Thyroid gland (tissue), 4 donors: ENCODE measurements at regions not wholly inside any gene's neighbourhood (a gene's known extent, or its start where the extent isn't known, plus 50 kb on each side); places are given as distances from the start of the nearest gene placed in this dataset.
"Not testable (repeated sequence)": the region's sequence is repeated elsewhere in the genome, so short reads cannot be mapped to it uniquely, and the experiment has no call there.

Experiments used
- DNase-seq, 2 donors: peaks; one replicate each; pipeline ENCODE4 v3.0.0-alpha.2; 2019
- H3K27ac ChIP-seq, 3 donors: fragments of 200-600 bp; sonication (generic); 1 replicate in 2 of 3; 2 replicates in 1 of 3; pipeline ENCODE4 v1.5.1; 2016 to 2019; ENCODE audit warnings: mild to moderate bottlenecking in 1 of 3, moderate library complexity in 1 of 3
- H3K27me3 ChIP-seq: fragments of 200-600 bp; sonication (generic); one replicate; pipeline ENCODE4 v1.5.1; 2019
- H3K36me3 ChIP-seq, 2 donors: fragments of 200-600 bp; sonication (generic); one replicate each; pipeline ENCODE4 v1.5.1; 2016 to 2019
- H3K4me1 ChIP-seq, 2 donors: fragments of 200-600 bp; sonication (generic); one replicate each; pipeline ENCODE4 v1.5.1; 2017 to 2019
- H3K4me3 ChIP-seq, 3 donors: fragments of 200-600 bp; sonication (generic); replicated peaks in 1 of 3; 1 replicate in 2 of 3; 2 replicates in 1 of 3; pipeline ENCODE4 v1.5.1; 2016; ENCODE audit warnings: mild to moderate bottlenecking in 1 of 3
- H3K9me3 ChIP-seq: fragments of 200-600 bp; sonication (generic); one replicate; pipeline ENCODE4 v1.5.1; 2017
- POLR2A ChIP-seq, 2 donors: fragments of 450-650 bp; IDR thresholded peaks; one replicate each; pipeline ENCODE4 v1.6.1; 2017; ENCODE audit warnings: antibody characterized with exemption in 2 of 2, mild to moderate bottlenecking in 2 of 2, moderate library complexity in 1 of 2
- WGBS, 2 donors: methylation state at CpG; one replicate each; pipeline ENCODE4 v1.1.5; 2017; 5-methylcytosine and 5-hydroxymethylcytosine counted together
- intact Hi-C: fragments of 100-400 bp; cut with DNase I; formaldehyde crosslinking; loops from one replicate; pipeline ENCODE4 v1.15.1; 2023
- TF ChIP-seq, protein P1 (sequence below), 6 experiments: fragments of 200-600 bp in 3 of 6; fragments of 450-650 bp in 3 of 6; sonication (generic) in 3 of 6; IDR thresholded peaks; one replicate each; pipeline ENCODE4 v1.5.1; 2016 to 2019; ENCODE audit warnings: antibody characterized with exemption in 6 of 6, mild to moderate bottlenecking in 2 of 6, inconsistent platforms in 1 of 6, moderate library complexity in 1 of 6

DNA sequence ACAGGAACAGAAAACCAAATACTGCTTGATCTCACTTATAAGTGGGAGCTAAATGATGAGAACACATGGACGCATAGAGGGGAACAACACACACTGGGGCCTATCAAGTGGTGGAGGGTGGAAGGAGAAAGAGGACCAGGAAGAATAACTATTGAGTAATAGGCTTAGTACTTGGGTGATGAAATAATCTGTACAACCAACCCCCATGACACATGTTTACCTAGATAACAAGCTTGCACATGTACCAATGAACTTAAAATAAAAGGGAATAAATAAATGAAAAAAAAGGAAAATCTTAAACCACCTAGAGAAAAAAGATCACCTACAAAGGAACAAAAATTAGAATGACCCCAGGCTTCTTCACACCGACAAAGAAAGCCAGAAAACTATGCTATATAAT is 133.5 kb downstream of the KLRB1 start:
- H3K4me1 ChIP-seq, DNase-seq, H3K36me3 ChIP-seq, H3K9me3 ChIP-seq, H3K27me3 ChIP-seq, H3K27ac ChIP-seq, intact Hi-C loops, H3K4me3 ChIP-seq: not testable (repeated sequence)
- 43 to 88% methylated on average over 2 of the region's 2 CpGs for WGBS, 2 donors

DNA sequence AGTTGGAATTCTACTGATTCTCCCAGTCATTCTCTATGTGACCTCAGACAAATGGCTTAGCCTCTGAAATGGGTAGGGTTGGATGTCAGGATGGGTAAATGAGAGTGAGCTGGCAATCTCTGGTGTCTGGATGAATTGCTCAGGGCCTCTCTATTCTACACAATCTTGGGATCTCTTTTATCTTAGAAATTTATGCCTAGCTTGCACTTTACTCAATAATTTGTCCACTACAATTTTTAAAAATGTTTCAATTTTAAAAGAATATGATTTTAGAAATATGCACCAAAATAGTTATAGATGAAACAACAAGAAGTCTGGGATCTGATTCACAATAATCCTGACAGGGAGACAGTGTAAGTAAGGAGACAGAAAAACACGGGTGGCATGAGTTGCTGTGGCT is 134.1 kb downstream of the KLRB1 start:
- H3K27ac ChIP-seq: not testable (repeated sequence)

DNA sequence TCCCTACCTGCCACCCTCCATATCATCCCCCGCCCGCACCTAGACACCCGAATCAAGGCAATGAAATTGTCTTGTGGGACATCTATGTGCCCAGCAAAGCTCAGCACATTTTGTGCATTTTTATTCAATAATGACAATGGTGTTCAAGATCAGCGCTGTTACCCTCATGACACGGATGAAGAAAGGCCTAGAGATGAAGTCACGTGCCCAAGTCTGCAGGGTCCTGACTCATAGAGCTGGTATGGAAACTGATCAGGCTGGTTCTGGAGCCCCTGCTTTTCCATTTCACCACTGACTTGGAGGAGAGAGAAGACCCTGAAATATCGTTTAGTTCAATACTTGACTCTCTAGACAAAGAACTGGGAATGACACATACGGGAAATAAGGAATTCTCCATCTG is 136.2 kb downstream of the KLRB1 start:
- H3K27me3 ChIP-seq, H3K36me3 ChIP-seq, H3K27ac ChIP-seq, DNase-seq, intact Hi-C loops, H3K4me1 ChIP-seq, H3K9me3 ChIP-seq, H3K4me3 ChIP-seq: not testable (repeated sequence)
- 96 to 98% methylated on average over 8 of the region's 8 CpGs for WGBS, 2 donors

More for the DNA sequence above, 134.1 kb downstream of the KLRB1 start:
- 92 to 93% methylated on average over 1 of the region's 1 CpG for WGBS, 2 donors
- intact Hi-C loops, H3K4me1 ChIP-seq, H3K36me3 ChIP-seq, H3K4me3 ChIP-seq, H3K9me3 ChIP-seq, DNase-seq, H3K27me3 ChIP-seq: not testable (repeated sequence)

DNA sequence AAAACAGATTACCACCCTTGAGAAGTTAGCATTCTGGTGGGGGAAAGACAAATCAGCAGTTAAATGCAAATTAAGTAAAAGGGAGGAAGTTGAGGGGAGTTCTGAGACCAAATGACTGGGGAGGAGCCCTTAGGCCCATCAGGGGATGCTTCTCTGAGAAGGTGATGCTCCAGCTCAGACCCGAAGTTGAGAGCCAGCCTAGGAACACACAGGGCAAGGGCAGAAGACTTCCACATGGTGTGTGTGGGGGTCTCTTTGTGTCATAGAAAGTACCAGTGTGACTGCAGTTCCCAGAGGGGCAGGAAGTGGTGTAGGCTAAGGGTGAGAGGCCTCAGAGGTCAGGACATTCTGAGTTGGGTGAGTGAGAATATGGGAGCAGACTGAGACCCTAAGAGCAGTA is 137.3 kb downstream of the KLRB1 start:
- H3K4me3 ChIP-seq, H3K4me1 ChIP-seq, intact Hi-C loops, H3K27ac ChIP-seq, DNase-seq, H3K9me3 ChIP-seq, H3K27me3 ChIP-seq, H3K36me3 ChIP-seq: not testable (repeated sequence)
- WGBS, 2 donors: 83 to 84% methylated on average over 1 of the region's 1 CpG

DNA sequence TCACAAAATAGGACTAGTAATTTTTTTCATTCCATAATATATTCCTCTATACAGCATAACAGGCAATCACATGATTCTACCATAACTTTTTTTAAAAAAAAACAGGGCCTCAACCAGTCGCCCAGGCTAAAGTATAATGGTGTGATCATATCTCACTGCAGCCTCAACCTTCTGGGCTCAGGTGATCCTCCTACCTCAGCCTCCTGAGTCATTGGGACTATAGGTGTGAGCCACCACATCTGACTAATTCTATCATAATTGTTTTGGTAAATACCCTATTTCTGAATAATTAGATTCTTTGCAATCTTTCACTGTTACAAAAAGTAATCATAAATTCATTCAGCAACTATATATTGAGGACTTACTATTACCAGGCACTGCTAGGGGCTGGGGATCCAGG is 137.8 kb downstream of the KLRB1 start:
- H3K9me3 ChIP-seq, H3K27ac ChIP-seq, DNase-seq, H3K4me1 ChIP-seq, H3K27me3 ChIP-seq, H3K36me3 ChIP-seq, intact Hi-C loops, H3K4me3 ChIP-seq: not testable (repeated sequence)
- WGBS, 2 donors: 3 to 88% methylated on average over 1 of the region's 1 CpG

DNA sequence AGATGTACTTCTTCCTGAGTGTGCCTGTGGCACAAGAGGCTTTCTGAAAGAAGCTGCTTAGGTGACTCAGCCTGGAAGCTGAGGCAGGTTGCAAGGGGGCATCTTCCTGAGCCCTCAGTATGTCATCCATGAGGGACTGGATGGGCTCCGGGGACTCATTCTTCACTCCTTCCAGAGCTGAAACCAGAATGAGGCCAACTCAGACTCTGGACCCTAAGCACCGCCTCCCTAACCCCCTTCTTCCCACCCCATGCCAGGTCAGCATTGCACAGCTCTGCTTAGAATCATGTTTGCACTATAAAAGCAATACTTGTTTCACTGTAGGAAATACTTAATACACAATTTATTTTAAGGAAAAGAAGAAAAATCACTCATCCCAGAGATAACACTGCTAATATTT is 138.3 kb downstream of the KLRB1 start:
- WGBS, 2 donors: 82 to 91% methylated on average over 2 of the region's 2 CpGs
- H3K27me3 ChIP-seq: not testable (repeated sequence)

DNA sequence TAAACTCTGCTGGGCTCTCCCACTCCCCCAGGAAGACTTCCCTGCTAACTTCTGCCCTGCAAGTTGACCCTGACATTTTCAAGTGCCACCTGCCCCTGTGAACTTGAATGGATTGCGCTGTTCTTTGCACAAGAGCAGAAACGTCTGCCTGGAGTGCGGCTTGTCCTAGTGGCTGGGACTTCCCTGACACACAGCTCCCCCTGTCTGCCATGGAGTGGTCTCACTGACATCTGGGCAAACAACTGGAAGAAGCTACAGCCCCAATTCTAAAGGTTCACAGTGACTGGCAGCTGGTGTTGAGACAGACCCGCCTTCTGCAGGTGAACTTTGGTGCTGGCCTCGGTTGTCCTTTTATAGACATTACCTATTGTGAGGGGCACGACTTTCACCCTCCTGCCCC is 138.7 kb downstream of the KLRB1 start:
- H3K4me1 ChIP-seq, intact Hi-C loops, H3K9me3 ChIP-seq, H3K4me3 ChIP-seq, H3K27me3 ChIP-seq, H3K36me3 ChIP-seq, H3K27ac ChIP-seq: not testable (repeated sequence)
- 49 to 51% methylated on average over 4 to 6 of the region's 6 CpGs for WGBS, 2 donors
- peak; percentile 38 for DNase-seq
- TF ChIP-seq, protein P1, sequence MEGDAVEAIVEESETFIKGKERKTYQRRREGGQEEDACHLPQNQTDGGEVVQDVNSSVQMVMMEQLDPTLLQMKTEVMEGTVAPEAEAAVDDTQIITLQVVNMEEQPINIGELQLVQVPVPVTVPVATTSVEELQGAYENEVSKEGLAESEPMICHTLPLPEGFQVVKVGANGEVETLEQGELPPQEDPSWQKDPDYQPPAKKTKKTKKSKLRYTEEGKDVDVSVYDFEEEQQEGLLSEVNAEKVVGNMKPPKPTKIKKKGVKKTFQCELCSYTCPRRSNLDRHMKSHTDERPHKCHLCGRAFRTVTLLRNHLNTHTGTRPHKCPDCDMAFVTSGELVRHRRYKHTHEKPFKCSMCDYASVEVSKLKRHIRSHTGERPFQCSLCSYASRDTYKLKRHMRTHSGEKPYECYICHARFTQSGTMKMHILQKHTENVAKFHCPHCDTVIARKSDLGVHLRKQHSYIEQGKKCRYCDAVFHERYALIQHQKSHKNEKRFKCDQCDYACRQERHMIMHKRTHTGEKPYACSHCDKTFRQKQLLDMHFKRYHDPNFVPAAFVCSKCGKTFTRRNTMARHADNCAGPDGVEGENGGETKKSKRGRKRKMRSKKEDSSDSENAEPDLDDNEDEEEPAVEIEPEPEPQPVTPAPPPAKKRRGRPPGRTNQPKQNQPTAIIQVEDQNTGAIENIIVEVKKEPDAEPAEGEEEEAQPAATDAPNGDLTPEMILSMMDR (IDR thresholded peaks at IDR 0.05): peak in 4 of 6 experiments; percentile 15 to 36 (median 21)

More for the DNA sequence above, 138.3 kb downstream of the KLRB1 start:
- H3K4me1 ChIP-seq, H3K27ac ChIP-seq, DNase-seq, H3K9me3 ChIP-seq, intact Hi-C loops, H3K36me3 ChIP-seq, H3K4me3 ChIP-seq: not testable (repeated sequence)

DNA sequence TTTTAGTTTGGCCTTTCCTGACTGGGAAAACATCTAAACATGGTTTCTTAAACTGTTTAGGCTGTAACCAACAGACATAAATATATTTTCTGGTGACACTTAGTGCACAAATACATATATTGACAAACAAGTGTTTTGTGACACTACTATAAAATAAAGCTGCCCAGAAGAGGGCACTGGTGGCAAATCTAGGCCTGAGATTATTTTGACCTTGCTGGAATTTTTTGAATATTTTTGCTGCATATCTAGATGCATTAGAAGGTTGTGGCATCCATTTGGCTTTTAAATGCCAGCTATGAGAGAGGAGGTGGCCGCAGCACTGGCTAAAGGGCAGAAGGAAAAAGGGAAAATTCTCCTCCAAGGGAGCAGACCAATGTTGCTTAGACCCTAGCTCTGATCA is 139.6 kb downstream of the KLRB1 start:
- H3K4me3 ChIP-seq, DNase-seq, H3K4me1 ChIP-seq, H3K36me3 ChIP-seq, H3K27me3 ChIP-seq, H3K27ac ChIP-seq, intact Hi-C loops, H3K9me3 ChIP-seq: not testable (repeated sequence)
- WGBS, 2 donors: 88 to 100% methylated on average over 1 of the region's 1 CpG

DNA sequence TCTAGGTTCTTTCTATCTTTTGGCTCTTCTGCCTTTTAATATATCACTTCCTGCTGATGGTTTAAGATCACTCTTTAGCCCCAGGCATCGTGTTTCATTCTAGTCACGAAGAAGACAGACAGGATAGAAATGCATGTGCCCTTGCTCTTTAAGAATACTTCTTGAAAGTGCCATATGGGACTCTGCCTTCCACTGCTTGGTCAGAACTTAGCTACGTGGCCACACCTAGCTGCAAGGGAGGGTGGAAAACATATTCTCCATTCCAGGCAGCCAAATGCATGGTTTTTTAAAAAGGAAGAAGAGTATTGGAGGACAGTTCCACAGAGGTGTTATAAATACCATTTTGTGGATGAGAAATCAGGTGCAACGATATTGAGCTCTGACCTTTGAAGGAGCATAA is 143.3 kb downstream of the KLRB1 start:
- H3K27me3 ChIP-seq: no peaks in the 10 kb centered on the region
- H3K27ac ChIP-seq: no peak overlapping the region
- no peaks in the 10 kb centered on the region for H3K36me3 ChIP-seq
- no peaks in the 10 kb centered on the region for H3K4me1 ChIP-seq
- no peak for TF ChIP-seq POLR2A (IDR thresholded peaks at IDR 0.05)
- TF ChIP-seq, protein P1 (IDR thresholded peaks at IDR 0.05): no peak
- no peak for DNase-seq
- no peaks in the 10 kb centered on the region for H3K9me3 ChIP-seq
- intact Hi-C loops: no loop called here
- H3K4me3 ChIP-seq: no peak overlapping the region
- WGBS, 2 donors: 81 to 86% methylated on average over 4 of the region's 4 CpGs

DNA sequence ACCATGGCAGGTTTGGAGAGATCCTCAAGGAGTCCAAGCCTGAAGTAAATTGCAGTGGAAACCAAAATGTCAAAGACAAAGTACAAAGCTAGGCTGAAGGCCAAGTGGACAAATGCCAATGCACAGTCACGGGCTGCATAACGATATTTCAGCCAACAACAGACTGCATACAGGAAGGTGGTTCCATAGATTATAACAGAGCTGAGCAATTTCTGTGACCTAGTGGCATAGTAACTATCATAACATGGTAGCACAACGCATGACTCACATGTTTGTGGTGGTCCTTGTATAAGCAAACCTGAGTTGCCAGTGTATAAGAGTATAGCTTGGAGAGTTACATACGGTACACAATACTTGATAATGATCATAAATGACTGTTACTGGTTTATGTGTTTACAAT is 152.2 kb downstream of the KLRB1 start:
- DNase-seq: peak; percentile 44
- H3K9me3 ChIP-seq, intact Hi-C loops, H3K27ac ChIP-seq, H3K4me3 ChIP-seq, H3K4me1 ChIP-seq, H3K27me3 ChIP-seq, H3K36me3 ChIP-seq: not testable (repeated sequence)
- WGBS, 2 donors: 32 to 59% methylated on average over 2 to 4 of the region's 4 CpGs

DNA sequence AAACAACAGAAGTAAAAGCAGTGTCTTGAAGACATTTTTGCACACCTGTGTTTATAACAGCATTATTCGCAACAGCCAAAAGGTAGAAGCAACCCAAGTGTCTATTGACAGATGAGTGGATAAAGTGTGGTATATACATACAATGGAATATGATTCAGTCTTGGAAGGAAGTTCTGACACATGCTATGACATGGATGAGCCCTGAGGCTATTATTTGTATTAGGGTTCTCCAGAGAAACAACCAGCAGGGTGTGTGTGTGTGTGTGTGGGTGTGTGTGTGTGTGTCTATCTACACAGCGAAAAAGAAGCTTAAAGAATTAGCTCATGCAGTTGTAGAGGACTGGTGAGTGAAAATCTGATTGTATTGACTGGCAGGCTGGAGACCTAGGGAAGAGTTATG is 153.7 kb downstream of the KLRB1 start:
- H3K4me3 ChIP-seq, H3K9me3 ChIP-seq, H3K27ac ChIP-seq, H3K4me1 ChIP-seq, intact Hi-C loops, DNase-seq, H3K36me3 ChIP-seq, H3K27me3 ChIP-seq: not testable (repeated sequence)
- WGBS, 2 donors: 94 to 98% methylated on average over 2 of the region's 2 CpGs

DNA sequence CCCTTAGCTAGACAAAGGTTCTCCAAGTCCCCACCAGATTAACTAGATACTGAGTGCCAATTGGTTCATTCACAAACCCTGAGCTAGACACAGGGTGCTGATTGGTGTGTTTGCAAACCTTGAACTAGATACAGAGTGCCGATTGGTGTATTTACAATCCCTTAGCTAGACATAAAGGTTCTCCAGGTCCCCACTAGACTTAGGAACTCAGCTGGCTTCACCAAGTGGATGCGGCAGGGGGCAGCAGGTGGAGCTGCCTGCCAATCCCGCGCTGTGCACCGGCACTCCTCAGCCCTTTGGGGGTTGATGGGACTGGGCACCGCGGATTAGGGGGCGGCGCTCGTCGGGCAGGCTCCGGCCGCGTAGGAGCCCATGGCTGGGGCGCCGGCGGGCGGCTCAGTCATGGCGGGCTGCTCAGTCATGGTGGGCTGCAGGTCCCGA is 157.6 kb downstream of the KLRB1 start:
- intact Hi-C loops, H3K4me3 ChIP-seq, H3K27me3 ChIP-seq, H3K36me3 ChIP-seq, H3K27ac ChIP-seq, H3K9me3 ChIP-seq, DNase-seq, H3K4me1 ChIP-seq: not testable (repeated sequence)
- WGBS, 2 donors: 68 to 98% methylated on average over 9 to 13 of the region's 20 CpGs
